K562 (cell line): ENCODE measurements at regions not wholly inside any gene's neighbourhood (a gene's known extent, or its start where the extent isn't known, plus 50 kb on each side); places are given as distances from the start of the nearest gene placed in this dataset.

Source experiments
- ATAC-seq: fragments of 200-7000 bp; cut with Tn5 transposase; 3 replicates; pipeline ENCODE4 v1.9.1; 2020; ENCODE audit warnings: moderate library complexity
- BruUV-seq: library from RNA; stranded (reverse); fragments of 400-500 nt; replicated peaks from 2 replicates; lab custom pipeline; 2021; lab: Mats Ljungman, UMichigan
- CTCF ChIA-PET: fragments of 300-600 bp; formaldehyde crosslinking; extraction: SDS; loops from one replicate; lab custom pipeline; 2021; ENCODE audit warnings: low intra/inter-chr PET ratio; lab: Yijun Ruan, JAX
- POLR2A ChIA-PET: fragments of 300-600, 350-650 bp; sonication (Branson Sonifier 250); formaldehyde crosslinking; extraction: SDS; loops from one replicate; lab custom pipeline; 2021; ENCODE audit warnings: antibody characterized with exemption, inconsistent platforms; lab: Yijun Ruan, JAX
- DNase-seq, 4 experiments: peaks; one replicate each; pipeline versions ENCODE4 v3.0.0 to v3.0.0-alpha.2; 2011 to 2018; ENCODE audit warnings: low spot score in 3 of 4, mixed read lengths in 3 of 4; ENCODE audit errors: extremely low read depth in 1 of 4
- FAIRE-seq: peaks from 2 replicates; lab custom pipeline; 2011; peaks lifted over from hg19 to GRCh38; lab: Jason Lieb, UNC
- H2AFZ ChIP-seq: 2 replicates; pipeline ENCODE4 v1.6.0; 2011; ENCODE audit warnings: low read depth, low read length, control low read depth, inconsistent platforms
- H3K27ac ChIP-seq: fragments of 200-600 bp; 3 replicates; pipeline ENCODE4 v1.8.0; 2011; ENCODE audit warnings: low read depth, mild to moderate bottlenecking, control low read depth, inconsistent platforms, low read length, moderate library complexity, mixed read lengths; ENCODE audit errors: extremely low read depth
- H3K27me3 ChIP-seq, 2 experiments: fragments of 300-600 bp in 1 of 2; 2 replicates in 1 of 2; 3 replicates in 1 of 2; pipeline versions ENCODE4 v1.6.0 to v1.8.0; 2011; ENCODE audit warnings: inconsistent platforms in 2 of 2, low read length in 2 of 2, mild to moderate bottlenecking in 1 of 2, mixed read lengths in 1 of 2, moderate library complexity in 1 of 2; ENCODE audit not compliant: control insufficient read depth in 2 of 2, insufficient read depth in 2 of 2
- H3K36me3 ChIP-seq: fragments of 300-600 bp; 3 replicates; pipeline ENCODE4 v1.8.0; 2011; ENCODE audit warnings: mild to moderate bottlenecking, low read length, inconsistent platforms; ENCODE audit not compliant: control insufficient read depth, insufficient read depth
- H3K4me1 ChIP-seq, 2 experiments: fragments of 200-600 bp in 1 of 2; replicated peaks in 1 of 2; 2 replicates in 1 of 2; 3 replicates in 1 of 2; pipeline versions ENCODE4 v1.5.1 to v1.8.0; 2011; ENCODE audit warnings: inconsistent platforms in 2 of 2, low read length in 2 of 2, mild to moderate bottlenecking in 1 of 2, mixed read lengths in 1 of 2, moderate library complexity in 1 of 2; ENCODE audit not compliant: control insufficient read depth in 2 of 2, insufficient read depth in 2 of 2
- H3K4me2 ChIP-seq: 2 replicates; pipeline ENCODE4 v1.6.1; 2011; ENCODE audit warnings: low read length, control low read depth, inconsistent platforms, mixed read lengths; ENCODE audit not compliant: insufficient read depth
- H3K4me3 ChIP-seq: fragments of 200-600 bp; sonication (generic), shearing (Covaris generic); 2 replicates; pipeline ENCODE4 v1.5.1; 2016; ENCODE audit warnings: control low read depth, inconsistent platforms
- H3K79me2 ChIP-seq: fragments of 200-600 bp; 3 replicates; pipeline ENCODE4 v1.8.0; 2011; ENCODE audit warnings: low read length, inconsistent platforms; ENCODE audit not compliant: control insufficient read depth, insufficient read depth
- H3K9ac ChIP-seq, 2 experiments: 2 replicates each; pipeline versions ENCODE4 v1.6.0 to v1.6.1; 2011; ENCODE audit warnings: low read depth in 2 of 2, low read length in 2 of 2, control low read depth in 1 of 2, inconsistent platforms in 1 of 2, mild to moderate bottlenecking in 1 of 2, mixed read lengths in 1 of 2; ENCODE audit not compliant: insufficient read depth in 1 of 2
- H3K9me1 ChIP-seq: one replicate; pipeline ENCODE4 v1.6.0; 2011; ENCODE audit warnings: inconsistent platforms, mild to moderate bottlenecking, low read length, moderate library complexity; ENCODE audit not compliant: control insufficient read depth, insufficient read depth
- H3K9me3 ChIP-seq: replicated peaks from 2 replicates; pipeline ENCODE4 v1.5.1; 2011; ENCODE audit warnings: low read depth, low read length, inconsistent platforms; ENCODE audit not compliant: control insufficient read depth, insufficient read depth
- H4K20me1 ChIP-seq: replicated peaks from 2 replicates; pipeline ENCODE4 v1.6.1; 2011; ENCODE audit warnings: low read length, inconsistent platforms, mixed read lengths; ENCODE audit not compliant: control insufficient read depth, insufficient read depth
- CLOCK ChIP-seq: fragments of 250-450 bp; sonication (Bioruptor Pico); IDR thresholded peaks from 2 replicates; pipeline ENCODE4 v1.4.0; 2020; ENCODE audit warnings: mild to moderate bottlenecking, moderate library complexity, borderline replicate concordance
- HDAC8 ChIP-seq: fragments of 450-650 bp; IDR thresholded peaks from 2 replicates; pipeline ENCODE4 v1.6.1; 2016; ENCODE audit warnings: mild to moderate bottlenecking, missing genetic modification characterization, moderate library complexity, missing compliant biosample characterization
- IFI16 ChIP-seq: fragments of 250-450 bp; sonication (Bioruptor Pico); IDR thresholded peaks from 2 replicates; pipeline ENCODE4 v2.1.2; 2022; ENCODE audit warnings: mild to moderate bottlenecking, inconsistent platforms
- JUND ChIP-seq, 2 experiments: IDR thresholded peaks; 2 replicates in 1 of 2; 3 replicates in 1 of 2; pipeline ENCODE4 v1.6.1; 2011; ENCODE audit warnings: borderline replicate concordance in 2 of 2, low read depth in 2 of 2, low read length in 2 of 2, improper control_type of control experiment in 1 of 2, missing biosample characterization in 1 of 2, missing genetic modification characterization in 1 of 2, missing genetic modification reagents in 1 of 2
- MEIS2 ChIP-seq: fragments of 450-650 bp; IDR thresholded peaks from 2 replicates; pipeline ENCODE4 v1.6.1; 2014; ENCODE audit warnings: mild to moderate bottlenecking; ENCODE audit not compliant: partially characterized antibody
- MTA3 ChIP-seq: fragments of 450-650 bp; formaldehyde crosslinking; IDR thresholded peaks from 2 replicates; pipeline ENCODE4 v1.6.1; 2017; ENCODE audit warnings: mild to moderate bottlenecking, borderline replicate concordance
- RBM22 ChIP-seq: fragments of 200-400 bp; formaldehyde crosslinking; IDR thresholded peaks from 2 replicates; pipeline ENCODE4 v1.6.1; 2018; ENCODE audit warnings: low read length, low read depth; ENCODE audit not compliant: poor library complexity, severe bottlenecking
- RNF219 ChIP-seq: fragments of 250-450 bp; sonication (Bioruptor Pico); IDR thresholded peaks from 2 replicates; pipeline ENCODE4 v1.5.0; 2022; ENCODE audit warnings: mild to moderate bottlenecking
- TAF15 ChIP-seq: fragments of 200-400 bp; formaldehyde crosslinking; IDR thresholded peaks from 2 replicates; pipeline ENCODE4 v1.6.1; 2017; ENCODE audit warnings: mild to moderate bottlenecking, low read depth, low read length, moderate library complexity
- UBTF ChIP-seq, 2 experiments: IDR thresholded peaks; 2 replicates each; pipeline ENCODE4 v1.6.1; 2012; ENCODE audit warnings: improper control_type of control experiment in 2 of 2, low read depth in 2 of 2, low read length in 2 of 2, borderline replicate concordance in 1 of 2
- ZNF282 ChIP-seq: sonication (generic); formaldehyde crosslinking; IDR thresholded peaks from 2 replicates; pipeline ENCODE4 v1.8.1; 2023; ENCODE audit warnings: missing genetic modification reagents
- ZNF436 ChIP-seq: fragments of 250-450, 450-650 bp; sonication (Bioruptor Pico); formaldehyde crosslinking; IDR thresholded peaks from 2 replicates; pipeline ENCODE4 v1.7.0; 2020; ENCODE audit warnings: mild to moderate bottlenecking
- WGBS: fragments of 100-300 bp; shearing (Covaris generic); methylation state at CpG from one replicate; pipeline ENCODE4 v1.1.6; 2016; ENCODE audit warnings: low coverage, mixed read lengths; ENCODE audit not compliant: insufficient coverage; ENCODE audit errors: missing lambda C conversion rate; 5-methylcytosine and 5-hydroxymethylcytosine counted together
- in situ Hi-C: fragments of 300-500 bp; cut with MboI; formaldehyde crosslinking; loops from 4 replicates; pipeline ENCODE4 v1.15.0; 2018; ENCODE audit warnings: inconsistent platforms, mixed read lengths
- intact Hi-C: fragments of 100-400 bp; cut with micrococcal nuclease; formaldehyde crosslinking; loops from 2 replicates; pipeline ENCODE4 v1.14.2; 2022
- TF ChIP-seq, protein P1 (sequence below): IDR thresholded peaks from 2 replicates; pipeline ENCODE4 v1.6.1; 2011; ENCODE audit warnings: borderline replicate concordance, low read depth, mild to moderate bottlenecking, moderate library complexity, low read length; ENCODE audit not compliant: insufficient read depth, poor library complexity, severe bottlenecking

DNA sequence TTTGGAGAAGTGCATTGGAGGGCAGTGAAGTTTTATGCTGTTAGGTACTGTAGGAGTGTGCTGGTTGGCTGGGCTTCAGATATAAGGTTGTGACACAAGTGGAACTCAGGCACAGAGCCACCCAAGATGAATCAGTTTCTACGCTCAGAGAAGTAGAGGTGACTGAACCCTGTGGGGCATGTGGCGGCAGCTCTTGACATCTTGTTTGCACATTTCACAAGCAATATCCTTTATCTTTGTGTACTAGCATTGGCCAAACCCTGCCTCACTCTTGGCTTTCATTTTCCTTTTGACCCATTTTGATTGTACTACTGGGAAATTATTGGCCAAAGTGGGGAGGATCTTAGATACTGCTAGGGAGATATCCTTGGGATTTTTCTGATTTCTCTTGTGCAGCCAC, 110.0 kb downstream of the PSAT1 start:
- BruUV-seq, result no TSS peak
- H3K27ac ChIP-seq, result no peak overlapping the region
- intact Hi-C loops, result no loop called here
- H3K4me3 ChIP-seq, result no peak overlapping the region
- in situ Hi-C loops, result no loop called here
- H3K9ac ChIP-seq, result no peak overlapping the region
- H2AFZ ChIP-seq, result no peak overlapping the region
- no peaks in the 10 kb centered on the region for H3K79me2 ChIP-seq
- FAIRE-seq, result no peak
- H3K4me2 ChIP-seq, result no peak overlapping the region
- no peaks in the 10 kb centered on the region; a peak in 1 of 5 replicates for H3K27me3 ChIP-seq
- no peaks in the 10 kb centered on the region for H3K36me3 ChIP-seq
- no peaks in the 10 kb centered on the region for H3K9me3 ChIP-seq
- CTCF ChIA-PET, result no interaction called here
- WGBS, result 7% methylated on average over 2 of the region's 2 CpGs
- ATAC-seq, result no peak
- POLR2A ChIA-PET, result no interaction called here
- H3K4me1 ChIP-seq, result no peaks in the 10 kb centered on the region
- no peaks in the 10 kb centered on the region for H4K20me1 ChIP-seq
- H3K9me1 ChIP-seq, result no peaks in the 10 kb centered on the region
- DNase-seq, result no peak
- TF ChIP-seq UBTF (IDR thresholded peaks at IDR 0.05; ENCODE audit: borderline replicate concordance in 1 of 2, low read depth in 2 of 2, low read length in 2 of 2) (no peak), MEIS2 (no peak), JUND (IDR thresholded peaks at IDR 0.05; ENCODE audit: borderline replicate concordance, low read depth, low read length) (no peak), JUND (tag; IDR thresholded peaks at IDR 0.05; ENCODE audit: borderline replicate concordance, low read depth, low read length) (no peak), RBM22 (no peak), ZNF282 (CRISPR knock-in tag) (no peak), IFI16 (no peak), ZNF436 (CRISPR knock-in tag) (no peak), HDAC8 (tag) (no peak), RNF219 (CRISPR knock-in tag) (no peak), CLOCK (no peak), TAF15 (no peak), MTA3 (no peak)
- TF ChIP-seq, protein P1, sequence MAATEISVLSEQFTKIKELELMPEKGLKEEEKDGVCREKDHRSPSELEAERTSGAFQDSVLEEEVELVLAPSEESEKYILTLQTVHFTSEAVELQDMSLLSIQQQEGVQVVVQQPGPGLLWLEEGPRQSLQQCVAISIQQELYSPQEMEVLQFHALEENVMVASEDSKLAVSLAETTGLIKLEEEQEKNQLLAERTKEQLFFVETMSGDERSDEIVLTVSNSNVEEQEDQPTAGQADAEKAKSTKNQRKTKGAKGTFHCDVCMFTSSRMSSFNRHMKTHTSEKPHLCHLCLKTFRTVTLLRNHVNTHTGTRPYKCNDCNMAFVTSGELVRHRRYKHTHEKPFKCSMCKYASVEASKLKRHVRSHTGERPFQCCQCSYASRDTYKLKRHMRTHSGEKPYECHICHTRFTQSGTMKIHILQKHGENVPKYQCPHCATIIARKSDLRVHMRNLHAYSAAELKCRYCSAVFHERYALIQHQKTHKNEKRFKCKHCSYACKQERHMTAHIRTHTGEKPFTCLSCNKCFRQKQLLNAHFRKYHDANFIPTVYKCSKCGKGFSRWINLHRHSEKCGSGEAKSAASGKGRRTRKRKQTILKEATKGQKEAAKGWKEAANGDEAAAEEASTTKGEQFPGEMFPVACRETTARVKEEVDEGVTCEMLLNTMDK, result no peak
